D341Med (cell line): ENCODE measurements at regions not wholly inside any gene's neighbourhood (a gene's known extent, or its start where the extent isn't known, plus 50 kb on each side); places are given as distances from the start of the nearest gene placed in this dataset.

Experiments used
- DNase-seq: peaks from one replicate; pipeline ENCODE4 v3.0.0; 2012; ENCODE audit warnings: low spot score

- no peak for DNase-seq
These were observed 74.1 kb upstream of the BTN3A2 start for GRCh38 chr6:26290941-26291340.

GRCh38 chr6:26292709-26293108 lies 72.3 kb upstream of the BTN3A2 start:
- DNase-seq, result no peak

DNA sequence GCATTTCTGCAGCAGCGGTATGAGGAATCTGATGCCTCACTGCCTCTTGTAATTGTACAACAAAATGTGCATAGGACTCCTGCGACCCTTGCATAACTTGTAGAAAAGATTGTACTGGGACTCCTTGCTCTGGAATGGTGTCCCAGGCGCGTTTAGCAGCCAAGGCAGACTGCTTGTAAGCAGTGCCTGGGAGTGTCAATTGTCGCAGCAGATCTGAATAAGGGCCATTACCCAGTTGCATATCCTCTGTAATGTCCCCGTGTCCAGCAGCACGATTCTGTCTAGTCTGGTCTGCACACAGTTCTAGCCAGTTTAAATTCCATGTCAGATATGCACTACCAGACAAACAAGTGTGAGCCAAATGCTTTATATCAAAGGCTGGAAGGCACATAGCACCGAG lies 70.7 kb upstream of the BTN3A2 start:
- no peak for DNase-seq

DNA sequence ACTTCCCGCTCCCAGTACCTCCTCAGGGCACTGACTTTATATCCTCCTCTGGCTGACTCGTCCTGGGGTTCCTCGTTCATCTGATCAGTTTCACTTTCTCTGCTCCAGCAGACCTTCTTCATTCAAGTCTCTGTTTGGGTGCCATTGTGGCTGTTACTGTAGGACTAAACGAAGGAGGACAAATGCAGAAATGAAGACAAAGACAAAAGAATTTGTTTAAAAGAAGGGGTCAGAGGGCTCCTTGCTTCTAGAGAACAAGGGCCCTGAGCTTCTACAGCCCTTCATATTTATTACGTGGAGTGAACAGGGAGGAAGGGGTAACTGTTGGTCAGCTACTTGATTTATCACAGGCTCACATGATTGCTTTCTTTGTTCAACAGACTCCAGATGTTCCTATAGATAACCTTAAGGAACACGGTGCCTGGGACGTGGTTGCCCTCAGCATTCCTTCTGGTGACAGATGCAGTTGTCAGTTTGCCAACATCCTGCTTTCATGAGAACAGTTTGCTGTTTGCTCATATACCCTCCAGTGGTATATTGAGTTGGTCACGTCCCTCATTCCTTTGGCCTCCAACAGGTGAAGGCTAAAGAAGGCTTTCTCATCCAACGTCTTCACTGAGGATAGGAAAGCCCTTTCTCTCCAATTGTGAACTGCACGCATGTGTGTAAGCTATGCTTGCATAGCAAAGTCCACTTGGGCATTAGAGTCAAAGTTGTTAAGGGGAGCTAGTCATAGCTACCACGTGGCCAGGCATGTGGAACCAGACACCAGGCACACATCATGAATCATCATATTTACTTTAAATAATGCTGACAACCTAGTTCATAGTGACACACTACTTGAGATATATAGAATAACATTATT lies 69.1 kb upstream of the BTN3A2 start:
- no peak for DNase-seq

DNA sequence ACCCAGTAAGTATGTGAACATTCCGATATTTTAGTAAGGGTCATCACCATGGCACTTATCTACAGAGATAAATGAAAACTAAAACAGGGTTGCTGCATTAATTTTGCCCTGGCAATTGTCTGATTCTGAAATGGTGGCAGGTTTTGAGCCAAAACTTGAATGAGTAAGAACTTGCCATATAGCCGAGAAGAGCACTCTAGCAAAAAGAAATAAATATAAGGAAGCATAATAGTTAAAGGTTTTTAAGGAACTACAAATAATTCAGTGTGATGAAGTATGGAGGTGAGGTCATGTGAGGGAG lies 68.5 kb upstream of the BTN3A2 start:
- DNase-seq, result no peak

GRCh38 chr6:26296857-26297648 lies 67.9 kb upstream of the BTN3A2 start:
- no peak for DNase-seq

DNA sequence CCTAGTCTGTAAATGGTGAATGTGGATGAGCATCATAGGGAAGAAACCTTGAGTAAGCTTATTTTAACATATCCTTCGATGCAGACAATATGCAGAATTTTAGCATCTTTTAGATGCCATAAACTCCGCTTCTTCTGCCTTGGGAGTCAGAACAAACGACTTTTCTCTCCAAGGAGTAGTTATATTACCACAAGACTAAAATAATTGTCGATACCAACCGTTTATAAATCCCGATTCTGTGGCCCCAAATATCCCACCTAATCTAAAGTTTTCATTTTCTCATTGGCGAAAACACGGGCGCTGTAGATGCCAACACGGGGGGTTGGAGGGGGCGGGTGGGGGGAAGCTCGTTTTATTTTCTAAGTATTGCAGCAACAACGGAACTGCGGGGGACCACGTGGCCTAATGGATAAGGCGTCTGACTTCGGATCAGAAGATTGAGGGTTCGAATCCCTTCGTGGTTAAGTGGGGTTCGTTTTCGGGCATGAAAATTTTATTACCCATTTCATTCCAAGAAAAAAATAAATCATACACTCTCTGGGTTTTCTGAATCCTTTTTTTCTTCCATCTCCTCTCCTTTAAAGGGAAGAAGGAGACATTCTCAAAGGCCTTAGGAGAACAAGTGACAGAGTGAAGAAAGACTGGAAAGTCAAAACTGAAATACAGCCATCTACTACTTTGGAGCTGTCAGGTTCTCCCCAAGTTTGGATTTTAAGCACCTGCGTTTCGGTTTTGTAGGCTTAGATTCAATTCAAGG lies 65.5 kb upstream of the BTN3A2 start:
- DNase-seq, result no peak

- no peak for DNase-seq
These were observed 65.0 kb upstream of the BTN3A2 start for GRCh38 chr6:26300043-26300331.

DNA sequence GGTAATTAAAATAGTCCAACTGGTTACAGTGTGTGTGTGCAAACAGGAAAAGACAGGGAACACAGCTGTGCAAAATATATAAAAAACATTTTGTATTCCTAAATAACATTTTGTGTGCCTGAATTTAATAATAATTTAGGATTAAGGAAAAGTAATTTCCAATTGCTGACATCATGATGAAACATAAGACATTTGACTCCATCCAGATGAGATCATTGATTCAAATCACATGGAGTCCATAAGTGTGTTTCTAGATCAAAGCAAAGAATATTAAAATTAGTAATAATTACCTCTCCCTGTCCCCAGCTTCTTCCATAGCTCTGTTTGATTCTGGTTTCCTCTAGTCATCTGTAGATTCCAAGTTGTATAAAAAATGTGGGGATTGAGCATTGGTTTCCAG lies 64.6 kb upstream of the BTN3A2 start:
- no peak for DNase-seq

- DNase-seq, result no peak
These were observed 64.2 kb upstream of the BTN3A2 start for GRCh38 chr6:26300828-26301227.

DNA sequence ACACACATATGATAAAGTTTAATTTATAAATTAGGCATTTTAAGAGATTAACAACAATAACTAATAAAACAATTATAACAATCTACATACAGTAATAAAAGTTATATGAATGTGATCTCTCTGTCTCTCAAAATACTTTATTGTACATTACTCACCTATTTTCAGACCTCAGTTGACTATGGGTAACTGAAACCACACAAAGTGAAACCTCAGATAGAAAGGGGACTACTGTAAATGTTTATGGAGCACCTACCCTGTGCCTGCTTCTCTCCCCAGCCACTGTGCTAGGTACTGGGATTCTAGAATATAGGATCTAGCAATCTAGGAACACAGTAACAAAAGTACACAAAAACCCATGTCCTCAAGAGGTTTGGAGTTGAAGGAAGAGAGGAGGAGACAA lies 63.4 kb upstream of the BTN3A2 start:
- no peak for DNase-seq

DNA sequence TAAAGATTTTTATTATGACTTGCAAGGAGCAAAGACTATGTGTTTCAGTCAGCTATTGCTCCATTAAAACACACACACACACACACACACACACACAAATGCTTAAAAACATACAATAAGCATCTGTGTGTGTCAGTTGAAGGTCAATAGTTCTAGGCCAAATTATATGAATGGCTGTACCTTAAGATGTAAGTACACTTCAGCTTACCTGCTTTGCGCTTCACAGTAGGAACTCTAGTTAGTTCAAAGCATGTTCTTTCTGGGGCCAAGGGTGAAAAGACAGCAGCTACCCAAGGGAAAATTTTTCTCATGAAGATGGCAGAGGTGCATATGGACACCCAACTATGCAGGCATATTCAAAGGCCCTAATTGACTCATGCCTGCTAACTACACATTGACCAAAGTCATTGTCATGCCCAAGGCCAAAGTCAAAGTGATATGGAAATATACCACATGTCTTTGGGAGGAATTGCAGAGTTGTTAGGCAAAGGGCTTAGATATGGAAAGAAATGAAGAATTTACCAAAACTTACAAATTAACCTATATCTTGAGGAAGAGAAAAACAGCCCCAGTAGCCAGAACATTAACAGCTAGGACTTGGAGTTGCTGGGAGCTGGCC lies 61.9 kb upstream of the BTN3A2 start:
- no peak for DNase-seq

- DNase-seq, result no peak
These were observed 60.7 kb upstream of the BTN3A2 start for GRCh38 chr6:26304213-26304796.

DNA sequence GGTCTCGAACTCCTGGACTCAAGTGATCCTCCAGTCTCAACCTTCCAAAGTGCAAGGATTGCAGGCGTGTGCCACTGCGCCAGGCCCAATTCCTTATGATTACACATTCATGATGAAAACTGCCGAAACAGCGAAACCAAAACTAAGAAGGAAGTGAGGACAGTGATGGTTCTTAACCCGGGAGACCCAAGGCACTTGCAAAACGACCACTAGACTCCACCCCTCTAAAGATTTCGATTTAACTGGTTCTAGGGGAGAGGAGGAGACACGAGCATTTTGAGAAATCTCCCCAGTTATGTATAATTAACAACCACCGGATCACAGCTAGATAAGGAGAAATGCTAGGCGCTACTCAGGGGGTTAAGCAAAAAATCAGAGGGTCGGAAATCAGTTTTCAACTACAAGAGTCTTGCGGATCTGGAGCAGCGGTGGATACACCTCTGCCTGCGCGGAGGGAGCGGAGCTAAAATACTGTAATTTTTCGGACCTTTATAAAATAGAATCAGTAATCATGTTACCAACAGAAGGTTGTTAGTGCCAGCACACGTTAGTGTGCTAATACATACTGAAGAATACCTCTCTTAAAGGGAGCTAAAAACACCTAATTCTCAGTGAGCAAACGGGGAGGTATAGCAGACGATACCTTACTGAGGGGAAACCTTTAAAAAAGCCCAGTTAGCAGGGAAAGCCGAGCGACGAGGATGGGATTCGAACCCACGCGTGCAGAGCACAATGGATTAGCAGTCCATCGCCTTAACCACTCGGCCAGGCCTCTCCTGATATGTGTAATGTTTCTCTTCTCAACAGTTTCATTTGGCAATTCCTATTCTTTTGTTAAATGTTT lies 60.0 kb upstream of the BTN3A2 start:
- DNase-seq, result peak; percentile 33

GRCh38 chr6:26305641-26305969 lies 59.4 kb upstream of the BTN3A2 start:
- no peak for DNase-seq

DNA sequence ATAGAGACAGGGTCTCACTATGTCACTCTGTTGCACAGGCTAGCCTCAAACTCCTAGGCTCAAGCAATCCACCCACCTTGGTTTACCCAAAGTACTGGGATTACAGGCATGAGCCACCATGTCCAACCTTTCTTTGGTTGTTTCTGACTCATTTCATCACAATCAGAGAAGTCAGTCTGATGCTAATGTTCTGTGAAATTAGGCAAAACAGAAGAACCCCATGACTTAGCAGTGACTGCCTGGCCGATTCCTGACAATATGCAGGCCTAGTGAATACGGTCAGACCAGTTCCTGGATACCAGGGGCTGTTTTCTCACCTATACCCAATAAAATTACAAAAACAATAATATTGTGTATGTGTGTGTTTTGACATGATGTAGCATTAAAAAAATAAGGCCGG lies 58.8 kb upstream of the BTN3A2 start:
- DNase-seq, result no peak

GRCh38 chr6:26307850-26308249 lies 57.1 kb upstream of the BTN3A2 start:
- no peak for DNase-seq

DNA sequence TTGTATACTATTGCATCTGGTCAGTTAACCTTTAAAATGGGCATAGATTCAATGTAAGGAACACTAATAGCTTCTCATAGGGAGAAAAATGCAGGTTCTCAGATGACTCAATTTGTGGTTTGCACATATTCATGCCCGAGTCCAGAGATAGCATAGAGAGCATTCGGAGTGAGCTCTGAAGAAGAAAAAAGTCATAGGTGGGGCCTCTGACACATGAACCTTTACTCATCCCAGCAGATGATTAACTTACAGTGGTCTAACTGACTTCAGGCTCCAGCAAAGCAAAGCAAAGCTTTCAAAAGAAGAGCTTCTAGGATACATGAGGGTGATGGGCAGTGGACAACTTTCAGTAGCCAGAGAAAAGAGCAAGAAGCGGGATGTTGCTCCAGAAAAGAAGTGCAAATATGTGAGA lies 55.3 kb upstream of the BTN3A2 start:
- no peak for DNase-seq

GRCh38 chr6:26311012-26311384 lies 54.0 kb upstream of the BTN3A2 start:
- DNase-seq, result no peak

DNA sequence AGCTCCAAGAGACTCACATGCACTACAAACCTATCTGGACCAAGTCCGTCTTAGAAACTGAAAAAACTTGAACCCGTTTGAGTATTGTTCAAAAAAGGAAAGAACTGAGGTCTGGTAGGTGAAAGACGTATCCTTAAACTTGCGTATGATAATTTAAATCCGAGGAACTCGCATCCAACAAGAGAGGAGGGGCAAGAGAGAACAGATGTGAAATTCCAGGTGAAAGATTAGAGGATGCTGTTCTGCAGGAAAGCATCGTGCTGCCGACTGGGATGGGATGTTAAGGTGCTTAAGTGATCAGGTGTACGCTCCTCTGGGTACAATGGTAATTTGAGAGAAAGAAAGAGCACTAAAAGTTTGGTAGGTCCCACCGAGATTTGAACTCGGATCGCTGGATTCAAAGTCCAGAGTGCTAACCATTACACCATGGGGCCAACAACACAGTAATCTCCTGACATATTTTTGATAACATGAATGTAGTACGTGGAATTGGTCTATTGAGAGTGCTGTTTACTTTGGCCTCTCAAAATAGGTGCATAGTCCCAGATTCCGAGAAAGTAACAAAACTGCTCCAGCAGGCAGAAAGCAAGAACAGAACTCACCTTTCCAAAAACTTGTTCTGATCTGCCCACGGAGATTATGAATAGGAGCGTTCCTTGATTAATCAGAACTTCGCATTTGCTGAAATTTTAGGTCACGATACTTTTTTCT lies 53.5 kb upstream of the BTN3A2 start:
- DNase-seq, result no peak

GRCh38 chr6:26312096-26312463 lies 52.9 kb upstream of the BTN3A2 start:
- no peak for DNase-seq
